Islet precursor cell (in vitro differentiated cells): ENCODE measurements at regions not wholly inside any gene's neighbourhood (a gene's known extent, or its start where the extent isn't known, plus 50 kb on each side); places are given as distances from the start of the nearest gene placed in this dataset.
A peak's percentile ranks its signal among the peaks of the same experiment; 100 is the strongest.

Experiments used
- DNase-seq: peaks from one replicate; pipeline ENCODE4 v3.0.0-alpha.2; 2018

GRCh38 chr13:99911965-99912566 lies 59.5 kb downstream of the ZIC5 start:
- no peak for DNase-seq

DNA sequence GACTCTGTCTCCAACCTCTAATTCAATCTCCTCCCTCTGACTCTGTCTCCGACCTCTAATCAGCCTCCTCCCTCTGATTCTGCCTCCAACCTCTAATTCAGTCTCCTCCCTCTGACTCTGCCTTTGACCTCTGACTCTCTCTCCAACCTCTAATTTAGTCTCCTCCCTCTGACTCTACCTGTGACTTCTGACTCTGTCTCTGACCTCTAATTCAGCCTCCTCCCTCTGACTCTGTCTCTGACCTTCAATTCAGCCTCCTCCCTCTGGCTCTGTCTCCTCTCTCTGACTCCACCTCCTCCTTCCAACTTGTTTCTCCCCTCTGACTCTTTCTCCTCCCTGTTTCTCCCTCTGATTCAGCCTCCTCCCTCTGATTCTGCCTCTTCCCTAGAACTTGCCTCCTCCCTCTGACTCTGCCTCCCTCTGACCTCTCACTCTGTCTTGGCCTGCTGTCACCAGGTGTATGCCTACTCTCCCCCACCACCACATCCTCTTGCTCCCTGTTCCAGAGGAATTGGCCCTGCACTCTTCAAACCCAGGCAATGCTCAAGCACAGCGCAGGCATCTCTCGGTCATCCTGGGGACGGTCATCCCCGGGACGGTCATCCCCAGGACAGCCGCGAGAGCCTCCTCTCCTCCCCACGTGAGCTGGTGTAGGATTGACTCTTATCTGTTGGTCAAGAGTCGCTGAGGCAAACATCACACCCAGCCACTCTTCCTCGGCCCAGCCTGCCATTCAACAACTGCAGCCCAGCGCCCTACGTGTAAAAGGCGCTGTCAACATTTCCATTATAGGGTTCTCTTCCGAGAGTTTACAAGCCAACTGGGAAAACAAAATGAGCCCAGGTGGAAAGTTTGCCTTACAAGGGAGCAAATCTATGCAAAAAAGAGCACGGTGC lies 60.2 kb downstream of the ZIC5 start:
- no peak for DNase-seq

GRCh38 chr13:99909836-99910619 lies 61.5 kb downstream of the ZIC5 start:
- no peak for DNase-seq

DNA sequence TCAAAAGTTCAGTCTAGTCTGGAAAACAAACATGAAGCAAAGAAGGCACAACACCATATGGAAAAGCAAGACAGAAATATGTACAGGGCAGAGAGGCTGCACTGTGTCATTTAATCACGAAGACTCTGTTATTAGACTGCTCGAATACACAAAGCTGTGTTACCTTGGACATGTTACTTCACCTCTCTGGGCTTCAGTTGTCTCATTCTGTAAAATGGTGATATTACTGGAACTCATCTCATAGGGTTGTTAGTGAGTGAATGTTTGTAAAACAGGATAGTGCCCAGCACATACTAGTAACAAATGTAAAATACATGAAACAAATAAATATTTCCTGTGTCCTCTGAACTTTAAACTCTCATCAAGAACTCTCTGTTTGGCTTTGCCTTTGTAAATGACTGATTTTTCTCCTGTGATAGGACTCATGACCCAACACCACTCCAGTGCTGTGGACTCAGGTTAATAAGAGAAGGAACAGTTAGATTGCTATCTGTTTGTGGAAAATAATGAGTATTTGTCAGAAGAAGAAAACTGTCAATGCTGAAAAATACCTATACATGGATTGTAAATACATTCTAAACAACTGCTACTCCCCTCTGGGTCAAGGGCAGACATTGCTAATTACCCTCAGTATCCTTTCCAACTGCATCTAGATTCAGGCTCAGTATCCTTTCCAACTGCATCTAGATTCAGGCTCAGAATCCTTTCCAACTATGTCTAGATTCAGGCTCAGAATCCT lies 62.3 kb downstream of the ZIC5 start:
- DNase-seq: no peak

- no peak for DNase-seq
Measured at GRCh38 chr13:99908140-99908803, 63.3 kb downstream of the ZIC5 start.

DNA sequence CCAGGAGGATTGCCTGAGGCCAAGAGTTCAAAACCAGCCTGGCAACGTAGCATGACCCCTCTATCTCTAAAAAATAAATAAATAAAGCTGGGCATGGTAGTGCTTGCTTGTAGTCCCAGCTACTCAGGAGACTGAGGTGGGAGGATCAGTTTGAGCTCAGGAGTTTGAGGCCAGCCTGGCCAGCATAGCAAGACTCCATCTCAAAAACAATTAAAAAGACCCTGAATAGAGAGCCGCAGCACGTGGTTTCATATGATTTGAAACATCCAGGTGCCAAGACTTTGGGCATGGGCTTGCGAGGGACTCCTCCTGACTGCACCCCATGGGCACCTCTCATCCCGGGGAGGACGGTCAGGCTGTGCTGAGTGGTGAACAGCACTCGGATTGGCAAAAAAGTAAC lies 63.9 kb downstream of the ZIC5 start:
- DNase-seq: no peak

DNA sequence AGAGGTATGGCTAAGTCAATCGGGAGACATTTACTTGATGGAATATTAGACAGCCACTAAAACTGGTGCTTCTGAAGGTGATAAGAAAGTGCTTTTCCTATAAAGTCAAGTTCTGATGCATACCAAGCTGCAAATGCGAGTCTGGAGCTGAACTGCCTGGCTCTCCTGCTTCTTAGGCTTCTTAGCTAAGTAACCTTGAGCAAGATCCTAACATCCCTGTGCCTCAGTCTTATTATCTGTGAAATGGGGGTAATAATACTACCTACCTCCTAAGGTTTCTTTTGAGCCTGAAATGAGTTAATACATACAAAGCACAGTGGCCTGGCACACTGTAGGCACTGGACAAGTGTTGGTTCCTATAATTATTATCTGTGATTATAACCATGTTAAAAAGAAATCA lies 64.5 kb downstream of the ZIC5 start:
- DNase-seq: no peak

GRCh38 chr13:99905814-99906213 lies 65.8 kb downstream of the ZIC5 start:
- no peak for DNase-seq

DNA sequence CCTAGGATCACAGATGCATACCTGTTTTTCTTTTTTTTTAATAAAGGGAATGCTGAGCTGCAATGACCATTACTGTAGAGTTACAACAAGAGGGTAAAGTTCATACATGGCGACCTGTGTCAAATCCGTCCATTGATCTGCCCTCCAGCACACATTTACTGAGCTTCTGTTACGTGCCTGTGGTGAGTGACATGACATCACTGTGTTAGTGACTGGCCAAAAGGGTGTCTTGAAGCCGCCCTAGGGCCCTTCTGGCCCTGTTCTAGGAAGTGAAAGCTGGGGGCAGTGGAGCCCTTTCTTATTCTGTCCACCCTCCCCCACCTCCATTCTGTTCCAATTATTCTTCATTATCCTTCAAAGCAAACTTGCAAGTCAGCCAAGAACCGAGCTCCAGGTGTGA lies 66.3 kb downstream of the ZIC5 start:
- DNase-seq: peak; percentile 64

DNA sequence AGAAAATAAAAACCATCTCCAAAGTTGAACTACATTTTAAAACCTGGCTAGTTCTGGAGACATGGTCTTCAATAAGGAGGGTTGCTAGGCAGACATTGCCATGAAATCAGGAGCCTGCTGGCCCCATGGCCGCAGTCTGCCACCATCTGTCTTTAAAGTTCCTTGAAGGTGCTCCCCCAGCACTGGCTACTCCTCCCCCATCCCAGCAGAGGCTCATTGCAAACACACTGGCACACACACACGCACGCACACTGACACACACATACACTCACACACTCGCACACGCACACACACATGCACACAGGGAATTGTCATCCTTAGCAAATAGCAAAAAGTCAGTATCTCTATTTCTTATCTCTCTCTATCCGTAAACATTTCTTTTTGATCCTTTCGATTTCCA lies 68.4 kb downstream of the ZIC5 start:
- DNase-seq: no peak

GRCh38 chr13:99902657-99903056 lies 68.9 kb downstream of the ZIC5 start:
- no peak for DNase-seq

GRCh38 chr13:99900960-99901359 lies 70.6 kb downstream of the ZIC5 start:
- no peak for DNase-seq

- DNase-seq: no peak
Measured at GRCh38 chr13:99898421-99898820, 73.1 kb downstream of the ZIC5 start.

- DNase-seq: no peak
Measured at GRCh38 chr13:99897076-99897440, 74.5 kb downstream of the ZIC5 start.

- DNase-seq: no peak
Measured at GRCh38 chr13:99896369-99897075, 75.0 kb downstream of the ZIC5 start.

GRCh38 chr13:99895444-99896368 lies 75.9 kb downstream of the ZIC5 start:
- DNase-seq: no peak

DNA sequence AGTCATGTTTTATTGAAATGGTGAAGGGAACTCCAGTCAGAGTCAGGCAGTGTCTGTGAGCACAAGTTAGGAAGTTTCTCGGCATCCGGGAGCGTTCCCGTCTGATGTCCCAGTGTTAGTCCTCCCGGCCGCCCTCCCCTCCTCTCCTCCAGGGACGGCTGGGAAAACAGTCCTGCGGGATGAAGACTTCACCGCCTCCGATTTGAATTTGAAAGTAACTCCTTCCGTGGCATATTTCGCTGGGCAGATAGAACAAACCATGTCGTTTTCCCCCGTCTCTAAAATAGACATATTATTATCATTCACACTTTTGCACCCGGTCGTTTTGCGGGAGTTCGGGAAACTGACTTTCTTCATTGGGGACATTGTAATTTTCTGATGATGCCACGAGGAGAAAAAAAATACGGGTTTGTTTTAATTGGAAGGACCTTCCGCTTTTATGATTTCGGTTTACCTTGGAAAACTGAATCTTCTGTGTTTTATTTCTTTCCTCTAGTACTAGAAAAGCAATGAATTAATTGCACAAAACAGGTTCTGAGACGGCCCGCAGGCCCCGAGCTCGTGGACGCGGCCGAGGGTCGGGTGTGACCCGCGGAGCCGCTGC lies 76.6 kb downstream of the ZIC5 start:
- no peak for DNase-seq

- DNase-seq: no peak
Measured at GRCh38 chr13:99894105-99894839, 77.3 kb downstream of the ZIC5 start.

GRCh38 chr13:99893567-99893966 lies 78.0 kb downstream of the ZIC5 start:
- no peak for DNase-seq
